Psoas muscle (tissue), 7 donors: ENCODE measurements at regions not wholly inside any gene's neighbourhood (a gene's known extent, or its start where the extent isn't known, plus 50 kb on each side); places are given as distances from the start of the nearest gene placed in this dataset.
"Not testable (repeated sequence)": the region's sequence is repeated elsewhere in the genome, so short reads cannot be mapped to it uniquely, and the experiment has no call there.

Experiments used
- ATAC-seq, 4 donors: fragments of 200-7000 bp; cut with Tn5 transposase; one replicate each; pipeline ENCODE4 v1.9.1; 2020; ENCODE audit warnings: moderate library complexity in 3 of 4, mild to moderate bottlenecking in 2 of 4
- DNase-seq, 2 donors: peaks; one replicate each; pipeline ENCODE4 v3.0.0-alpha.2; 2020
- H3K27ac ChIP-seq: fragments of 200-600 bp; one replicate; pipeline ENCODE4 v1.8.0; 2022
- H3K27me3 ChIP-seq, 3 donors: fragments of 200-600 bp in 1 of 3; one replicate each; pipeline versions ENCODE4 v1.6.1 to v1.8.0; 2013 to 2022; ENCODE audit warnings: low read length in 2 of 3, mild to moderate bottlenecking in 2 of 3, moderate library complexity in 1 of 3; ENCODE audit not compliant: insufficient read depth in 3 of 3
- H3K36me3 ChIP-seq, 2 donors: fragments of 200-600 bp in 1 of 2; one replicate each; pipeline versions ENCODE4 v1.6.1 to v1.8.0; 2013 to 2022; ENCODE audit warnings: low read depth in 1 of 2, mild to moderate bottlenecking in 1 of 2, moderate library complexity in 1 of 2; ENCODE audit not compliant: insufficient read depth in 1 of 2
- H3K4me1 ChIP-seq: fragments of 200-600 bp; one replicate; pipeline ENCODE4 v1.8.0; 2022
- H3K4me3 ChIP-seq: fragments of 200-600 bp; one replicate; pipeline ENCODE4 v1.8.0; 2022; ENCODE audit warnings: mild to moderate bottlenecking
- H3K9me3 ChIP-seq: fragments of 200-600 bp; one replicate; pipeline ENCODE4 v1.8.0; 2022
- WGBS, 3 donors: extraction: QIAGEN DNeasy Blood & Tissue Kit; methylation state at CpG; one replicate each; pipeline versions ENCODE4 v1.1.6 to v1.1.7; 2013; 5-methylcytosine and 5-hydroxymethylcytosine counted together
- intact Hi-C, 2 donors: fragments of 100-400 bp; cut with DNase I; formaldehyde crosslinking; loops; one replicate each; pipeline versions ENCODE4 v1.11.0 to v1.14.2; 2022
- TF ChIP-seq, protein P1 (sequence below): fragments of 200-600 bp; IDR thresholded peaks from one replicate; pipeline ENCODE4 v1.8.0; 2022; ENCODE audit warnings: antibody characterized with exemption
- donor health status: healthy with polysubstance abuse.
- donor health status: DM: no; HTN: no; CAD: no; lungs with moderate emphysema.
- donor health status: Bipolar disorder and iron deficiency.
- donor health status: healthy.
- donor health status: DM: yes; HTN: yes; CAD: no.
- donor health status: DM: no; HTN: no; CAD: no.
- donor health status: DM: yes; HTN: yes; CAD: no.

DNA sequence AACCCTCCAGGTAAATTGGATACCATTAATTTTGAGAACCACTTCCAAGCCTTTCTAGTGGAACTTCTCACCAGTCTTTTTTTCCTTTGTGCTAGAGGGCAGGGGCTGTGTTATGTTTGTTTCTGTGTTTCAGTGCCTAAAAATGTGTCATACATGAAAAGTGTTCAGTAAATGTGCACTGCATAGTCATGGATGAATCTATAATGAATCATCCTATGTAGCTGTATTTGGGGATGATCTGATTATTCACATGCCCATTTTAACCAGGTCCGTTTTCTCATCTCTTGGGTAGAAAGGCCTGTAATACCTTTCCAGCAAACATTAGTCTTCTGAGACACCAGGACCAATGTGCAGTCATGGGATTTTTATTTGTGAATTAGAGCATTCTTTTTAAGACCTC, 583.0 kb upstream of the GOLIM4 start:
- H3K9me3 ChIP-seq = no peaks in the 10 kb centered on the region
- H3K27ac ChIP-seq = no peak overlapping the region
- ATAC-seq (no peak), DNase-seq (no peak)
- H3K27me3 ChIP-seq = no peaks in the 10 kb centered on the region
- no peaks in the 10 kb centered on the region for H3K36me3 ChIP-seq
- intact Hi-C loops = no loop called here
- H3K4me3 ChIP-seq = no peak overlapping the region
- 85 to 91% (median 90%) methylated on average over 1 of the region's 1 CpG for WGBS, 3 donors
- no peaks in the 10 kb centered on the region for H3K4me1 ChIP-seq
- TF ChIP-seq, protein P1, sequence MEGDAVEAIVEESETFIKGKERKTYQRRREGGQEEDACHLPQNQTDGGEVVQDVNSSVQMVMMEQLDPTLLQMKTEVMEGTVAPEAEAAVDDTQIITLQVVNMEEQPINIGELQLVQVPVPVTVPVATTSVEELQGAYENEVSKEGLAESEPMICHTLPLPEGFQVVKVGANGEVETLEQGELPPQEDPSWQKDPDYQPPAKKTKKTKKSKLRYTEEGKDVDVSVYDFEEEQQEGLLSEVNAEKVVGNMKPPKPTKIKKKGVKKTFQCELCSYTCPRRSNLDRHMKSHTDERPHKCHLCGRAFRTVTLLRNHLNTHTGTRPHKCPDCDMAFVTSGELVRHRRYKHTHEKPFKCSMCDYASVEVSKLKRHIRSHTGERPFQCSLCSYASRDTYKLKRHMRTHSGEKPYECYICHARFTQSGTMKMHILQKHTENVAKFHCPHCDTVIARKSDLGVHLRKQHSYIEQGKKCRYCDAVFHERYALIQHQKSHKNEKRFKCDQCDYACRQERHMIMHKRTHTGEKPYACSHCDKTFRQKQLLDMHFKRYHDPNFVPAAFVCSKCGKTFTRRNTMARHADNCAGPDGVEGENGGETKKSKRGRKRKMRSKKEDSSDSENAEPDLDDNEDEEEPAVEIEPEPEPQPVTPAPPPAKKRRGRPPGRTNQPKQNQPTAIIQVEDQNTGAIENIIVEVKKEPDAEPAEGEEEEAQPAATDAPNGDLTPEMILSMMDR = no peak

DNA sequence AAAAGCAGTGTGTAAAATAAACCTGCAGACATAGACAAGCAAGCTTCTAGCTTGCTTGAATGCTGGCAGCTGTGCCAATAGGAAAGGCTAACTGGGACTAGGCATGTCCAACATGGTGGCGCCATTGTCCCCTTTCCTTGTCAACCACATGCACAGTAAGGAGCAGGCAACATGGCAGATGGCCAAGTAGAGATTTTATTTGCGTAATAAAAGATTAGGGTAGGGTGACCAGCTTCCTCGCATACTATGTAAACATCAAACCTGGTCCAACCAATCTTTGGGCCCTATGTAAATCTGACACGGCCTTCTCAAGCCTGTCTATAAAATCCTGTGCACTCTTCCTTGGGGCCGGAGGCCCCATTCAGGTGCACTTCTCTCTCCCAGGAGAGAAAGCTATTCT, 575.4 kb upstream of the GOLIM4 start:
- ATAC-seq = no peak
- no peaks in the 10 kb centered on the region for H3K9me3 ChIP-seq
- no peaks in the 10 kb centered on the region for H3K4me1 ChIP-seq
- H3K27ac ChIP-seq = no peak overlapping the region
- no peak overlapping the region for H3K4me3 ChIP-seq
- WGBS, 3 donors = 66 to 75% (median 73%) methylated on average over 5 of the region's 5 CpGs
- intact Hi-C loops = no loop called here
- no peaks in the 10 kb centered on the region for H3K27me3 ChIP-seq
- TF ChIP-seq, protein P1 = no peak
- no peak for DNase-seq
- H3K36me3 ChIP-seq = no peaks in the 10 kb centered on the region

DNA sequence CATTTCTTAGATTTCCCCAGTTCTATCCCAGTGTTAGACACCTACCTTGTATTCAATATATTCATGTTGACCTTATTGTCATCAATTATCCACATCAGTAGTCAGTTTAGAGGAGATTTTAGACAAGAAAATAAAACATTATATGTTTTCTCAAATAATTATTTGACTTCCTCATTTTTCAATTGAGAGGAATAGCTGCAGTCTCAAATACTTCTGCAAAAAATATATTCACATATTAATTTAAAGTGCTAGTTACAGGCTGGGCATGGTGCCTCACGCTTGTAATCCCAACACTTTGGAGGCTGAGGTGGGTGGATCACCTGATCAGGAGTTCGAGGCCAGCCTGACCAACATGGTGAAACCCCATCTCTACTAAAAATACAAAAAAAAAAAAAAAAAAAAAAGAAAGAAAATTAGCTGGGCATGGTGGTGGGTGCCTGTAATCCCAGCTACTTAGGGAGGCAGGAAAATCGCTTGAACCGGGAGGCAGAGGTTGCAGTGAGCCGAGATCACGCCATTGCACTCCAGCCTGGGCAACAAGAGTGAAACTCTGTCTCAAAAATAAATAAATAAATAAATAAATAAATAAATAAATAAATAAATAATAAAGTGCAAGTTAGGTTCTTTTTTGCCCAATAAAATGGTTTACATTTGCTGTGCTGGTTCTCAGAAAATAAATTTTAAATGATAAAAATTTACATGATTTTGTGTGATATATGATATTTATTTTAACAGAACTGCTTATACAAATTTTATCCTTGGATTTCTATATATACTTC, 565.3 kb upstream of the GOLIM4 start:
- intact Hi-C loops, H3K27ac ChIP-seq, H3K4me1 ChIP-seq, H3K4me3 ChIP-seq, DNase-seq, ATAC-seq, H3K9me3 ChIP-seq, H3K36me3 ChIP-seq, H3K27me3 ChIP-seq: not testable (repeated sequence)
- WGBS, 3 donors = 87 to 95% (median 90%) methylated on average over 6 of the region's 6 CpGs

DNA sequence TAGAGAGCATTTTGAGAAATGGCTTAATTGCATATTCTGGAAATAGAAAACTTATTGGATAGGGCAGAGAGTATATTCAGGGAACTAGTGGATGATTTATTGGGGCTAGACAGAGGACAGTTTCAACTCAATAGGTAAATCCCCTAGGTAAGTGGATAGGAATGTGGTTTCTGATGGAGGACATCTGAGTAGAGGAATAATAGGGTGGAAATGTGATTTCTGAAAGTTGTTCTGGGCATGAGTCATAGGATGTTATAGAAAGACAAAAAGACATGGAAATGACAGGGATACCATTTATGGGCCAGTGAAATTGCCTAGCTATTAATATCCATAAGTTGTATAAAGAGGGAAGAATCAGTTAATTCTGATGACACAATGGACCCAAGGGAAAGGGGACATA, 563.3 kb upstream of the GOLIM4 start:
- intact Hi-C loops = no loop called here
- DNase-seq (no peak), ATAC-seq (no peak)
- Histone ChIP-seq H3K27me3 (no peaks in the 10 kb centered on the region), H3K4me3 (no peak overlapping the region), H3K9me3 (no peaks in the 10 kb centered on the region), H3K4me1 (no peaks in the 10 kb centered on the region), H3K36me3 (no peaks in the 10 kb centered on the region), H3K27ac (no peak overlapping the region)
- TF ChIP-seq, protein P1 = no peak

DNA sequence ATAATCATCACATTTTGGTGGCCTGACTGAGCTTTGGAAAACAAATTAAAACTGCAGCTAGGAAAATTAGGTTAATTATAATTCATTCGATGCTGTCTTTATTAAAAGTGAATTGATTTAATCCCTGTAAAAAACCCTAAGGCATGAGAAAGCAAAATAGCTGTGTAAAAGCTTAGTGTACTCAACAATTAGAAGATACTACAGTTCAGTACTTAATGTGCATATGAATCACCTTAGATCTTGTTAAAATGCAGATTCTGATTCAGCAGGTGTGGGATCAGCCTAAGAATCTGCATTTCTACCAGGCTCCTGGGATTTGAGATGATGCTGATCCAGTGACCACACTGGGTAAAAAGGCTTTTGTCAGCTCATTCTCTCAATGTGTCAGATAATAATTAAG, 559.9 kb upstream of the GOLIM4 start:
- H3K27me3 ChIP-seq = no peaks in the 10 kb centered on the region
- no peak for ATAC-seq
- H3K4me1 ChIP-seq = no peaks in the 10 kb centered on the region
- H3K4me3 ChIP-seq = no peak overlapping the region
- no peaks in the 10 kb centered on the region for H3K9me3 ChIP-seq
- WGBS, 3 donors = 66 to 78% (median 68%) methylated on average over 1 of the region's 1 CpG
- DNase-seq = no peak
- H3K27ac ChIP-seq = no peak overlapping the region
- intact Hi-C loops = no loop called here
- TF ChIP-seq, protein P1 = no peak
- H3K36me3 ChIP-seq = no peaks in the 10 kb centered on the region
